ENCODE measurements at regions not wholly inside any gene's neighbourhood (a gene's known extent, or its start where the extent isn't known, plus 50 kb on each side); places are given as distances from the start of the nearest gene placed in this dataset.

DNA sequence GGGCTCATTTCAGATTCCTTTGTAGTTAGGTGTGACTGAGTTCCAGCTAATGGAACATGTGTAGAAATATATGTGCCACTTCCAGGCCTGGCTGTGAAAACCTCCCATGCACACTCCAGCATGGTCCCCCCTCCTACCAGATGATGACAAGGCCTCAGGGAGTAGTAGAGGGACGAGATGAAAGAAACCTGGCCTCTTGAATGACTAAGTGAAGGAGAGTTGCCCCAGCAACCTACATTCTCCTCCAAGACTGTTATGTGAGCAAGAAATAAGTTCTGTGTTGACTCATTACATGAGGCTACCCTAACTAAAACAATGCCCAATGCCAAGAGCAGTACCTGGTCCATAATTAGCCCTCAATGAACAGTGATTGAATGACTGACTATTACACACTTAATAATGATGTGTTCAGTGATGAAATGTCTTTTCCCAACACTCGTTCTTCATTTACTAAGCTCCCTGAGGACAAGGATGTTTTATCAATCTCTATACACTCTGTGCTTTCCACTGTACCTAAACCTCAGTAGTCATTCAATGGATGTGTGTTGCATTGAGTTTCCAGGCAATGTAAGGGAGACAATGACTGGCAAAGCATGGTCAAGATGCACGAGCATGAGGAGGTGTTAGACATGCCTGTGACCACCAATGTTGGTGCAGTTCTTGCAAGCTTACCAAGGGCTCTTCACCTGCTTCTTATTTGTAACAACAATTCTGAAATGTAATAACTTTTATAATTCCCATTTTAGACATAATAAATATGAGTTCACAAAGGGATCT, 62.0 kb upstream of the BCL6 start:
- DNase-seq (ENCODE audit: low spot score): no peak
- Histone ChIP-seq H3K27me3 (ENCODE audit: control insufficient read depth in 4 of 4, insufficient read depth in 4 of 4, low read length in 3 of 4) (no peaks in the 10 kb centered on the region), H3K4me3 (ENCODE audit: low read depth in 1 of 3, low read length in 3 of 3) (no peak overlapping the region), H3K36me3 (ENCODE audit: control insufficient read depth in 4 of 4, insufficient read depth in 3 of 4, low read depth in 1 of 4, low read length in 3 of 4) (no peaks in the 10 kb centered on the region), H3K9me3 (ENCODE audit: control insufficient read depth in 4 of 4, low read length in 3 of 4) (no peaks in the 10 kb centered on the region), H3K9ac (ENCODE audit: low read depth in 1 of 2, low read length in 2 of 2) (no peak overlapping the region), H3K4me1 (ENCODE audit: control insufficient read depth in 4 of 4, insufficient read depth in 4 of 4, low read length in 3 of 4) (peaks cover 7 to 23% (median 18%) of the 10 kb centered on the region in 4 donors), H3K27ac (ENCODE audit: low read depth in 1 of 2, low read length in 2 of 2) (no peak overlapping the region)
- no peak for TF ChIP-seq RXRA (IDR thresholded peaks at IDR 0.05)
- TF ChIP-seq EGR1 (IDR thresholded peaks at IDR 0.05; ENCODE audit: low read depth in 2 of 2): no peak
- TF ChIP-seq FOXA2 (IDR thresholded peaks at IDR 0.05): no peak
- TF ChIP-seq SP1 (IDR thresholded peaks at IDR 0.05): no peak
- TF ChIP-seq GABPA (IDR thresholded peaks at IDR 0.05 in 1 of 2, conservative IDR thresholded peaks at IDR 0.05 in 1 of 2): no peak
- no peak for TF ChIP-seq HNF4A (conservative IDR thresholded peaks at IDR 0.05)
- TF ChIP-seq, protein P1, sequence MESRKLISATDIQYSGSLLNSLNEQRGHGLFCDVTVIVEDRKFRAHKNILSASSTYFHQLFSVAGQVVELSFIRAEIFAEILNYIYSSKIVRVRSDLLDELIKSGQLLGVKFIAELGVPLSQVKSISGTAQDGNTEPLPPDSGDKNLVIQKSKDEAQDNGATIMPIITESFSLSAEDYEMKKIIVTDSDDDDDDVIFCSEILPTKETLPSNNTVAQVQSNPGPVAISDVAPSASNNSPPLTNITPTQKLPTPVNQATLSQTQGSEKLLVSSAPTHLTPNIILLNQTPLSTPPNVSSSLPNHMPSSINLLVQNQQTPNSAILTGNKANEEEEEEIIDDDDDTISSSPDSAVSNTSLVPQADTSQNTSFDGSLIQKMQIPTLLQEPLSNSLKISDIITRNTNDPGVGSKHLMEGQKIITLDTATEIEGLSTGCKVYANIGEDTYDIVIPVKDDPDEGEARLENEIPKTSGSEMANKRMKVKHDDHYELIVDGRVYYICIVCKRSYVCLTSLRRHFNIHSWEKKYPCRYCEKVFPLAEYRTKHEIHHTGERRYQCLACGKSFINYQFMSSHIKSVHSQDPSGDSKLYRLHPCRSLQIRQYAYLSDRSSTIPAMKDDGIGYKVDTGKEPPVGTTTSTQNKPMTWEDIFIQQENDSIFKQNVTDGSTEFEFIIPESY (IDR thresholded peaks at IDR 0.05): no peak
- TF ChIP-seq, protein P2, sequence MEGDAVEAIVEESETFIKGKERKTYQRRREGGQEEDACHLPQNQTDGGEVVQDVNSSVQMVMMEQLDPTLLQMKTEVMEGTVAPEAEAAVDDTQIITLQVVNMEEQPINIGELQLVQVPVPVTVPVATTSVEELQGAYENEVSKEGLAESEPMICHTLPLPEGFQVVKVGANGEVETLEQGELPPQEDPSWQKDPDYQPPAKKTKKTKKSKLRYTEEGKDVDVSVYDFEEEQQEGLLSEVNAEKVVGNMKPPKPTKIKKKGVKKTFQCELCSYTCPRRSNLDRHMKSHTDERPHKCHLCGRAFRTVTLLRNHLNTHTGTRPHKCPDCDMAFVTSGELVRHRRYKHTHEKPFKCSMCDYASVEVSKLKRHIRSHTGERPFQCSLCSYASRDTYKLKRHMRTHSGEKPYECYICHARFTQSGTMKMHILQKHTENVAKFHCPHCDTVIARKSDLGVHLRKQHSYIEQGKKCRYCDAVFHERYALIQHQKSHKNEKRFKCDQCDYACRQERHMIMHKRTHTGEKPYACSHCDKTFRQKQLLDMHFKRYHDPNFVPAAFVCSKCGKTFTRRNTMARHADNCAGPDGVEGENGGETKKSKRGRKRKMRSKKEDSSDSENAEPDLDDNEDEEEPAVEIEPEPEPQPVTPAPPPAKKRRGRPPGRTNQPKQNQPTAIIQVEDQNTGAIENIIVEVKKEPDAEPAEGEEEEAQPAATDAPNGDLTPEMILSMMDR (IDR thresholded peaks at IDR 0.05; ENCODE audit: low read depth, low read length, missing input control): no peak
- TF ChIP-seq, protein P3, sequence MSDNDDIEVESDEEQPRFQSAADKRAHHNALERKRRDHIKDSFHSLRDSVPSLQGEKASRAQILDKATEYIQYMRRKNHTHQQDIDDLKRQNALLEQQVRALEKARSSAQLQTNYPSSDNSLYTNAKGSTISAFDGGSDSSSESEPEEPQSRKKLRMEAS (IDR thresholded peaks at IDR 0.05): no peak
- TF ChIP-seq TAF1 (conservative IDR thresholded peaks at IDR 0.05): no peak
- no peak for TF ChIP-seq YY1 (IDR thresholded peaks at IDR 0.05)
- TF ChIP-seq, protein P4, sequence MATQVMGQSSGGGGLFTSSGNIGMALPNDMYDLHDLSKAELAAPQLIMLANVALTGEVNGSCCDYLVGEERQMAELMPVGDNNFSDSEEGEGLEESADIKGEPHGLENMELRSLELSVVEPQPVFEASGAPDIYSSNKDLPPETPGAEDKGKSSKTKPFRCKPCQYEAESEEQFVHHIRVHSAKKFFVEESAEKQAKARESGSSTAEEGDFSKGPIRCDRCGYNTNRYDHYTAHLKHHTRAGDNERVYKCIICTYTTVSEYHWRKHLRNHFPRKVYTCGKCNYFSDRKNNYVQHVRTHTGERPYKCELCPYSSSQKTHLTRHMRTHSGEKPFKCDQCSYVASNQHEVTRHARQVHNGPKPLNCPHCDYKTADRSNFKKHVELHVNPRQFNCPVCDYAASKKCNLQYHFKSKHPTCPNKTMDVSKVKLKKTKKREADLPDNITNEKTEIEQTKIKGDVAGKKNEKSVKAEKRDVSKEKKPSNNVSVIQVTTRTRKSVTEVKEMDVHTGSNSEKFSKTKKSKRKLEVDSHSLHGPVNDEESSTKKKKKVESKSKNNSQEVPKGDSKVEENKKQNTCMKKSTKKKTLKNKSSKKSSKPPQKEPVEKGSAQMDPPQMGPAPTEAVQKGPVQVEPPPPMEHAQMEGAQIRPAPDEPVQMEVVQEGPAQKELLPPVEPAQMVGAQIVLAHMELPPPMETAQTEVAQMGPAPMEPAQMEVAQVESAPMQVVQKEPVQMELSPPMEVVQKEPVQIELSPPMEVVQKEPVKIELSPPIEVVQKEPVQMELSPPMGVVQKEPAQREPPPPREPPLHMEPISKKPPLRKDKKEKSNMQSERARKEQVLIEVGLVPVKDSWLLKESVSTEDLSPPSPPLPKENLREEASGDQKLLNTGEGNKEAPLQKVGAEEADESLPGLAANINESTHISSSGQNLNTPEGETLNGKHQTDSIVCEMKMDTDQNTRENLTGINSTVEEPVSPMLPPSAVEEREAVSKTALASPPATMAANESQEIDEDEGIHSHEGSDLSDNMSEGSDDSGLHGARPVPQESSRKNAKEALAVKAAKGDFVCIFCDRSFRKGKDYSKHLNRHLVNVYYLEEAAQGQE (IDR thresholded peaks at IDR 0.05): no peak
- TF ChIP-seq NR2F2 (IDR thresholded peaks at IDR 0.05): no peak
- no peak for TF ChIP-seq FOXA1 (IDR thresholded peaks at IDR 0.05)
- no peak for TF ChIP-seq RAD21 (IDR thresholded peaks at IDR 0.05)
- no peak for TF ChIP-seq ATF3 (IDR thresholded peaks at IDR 0.05)
- no peak for TF ChIP-seq JUND (IDR thresholded peaks at IDR 0.05)
- no peak for TF ChIP-seq HNF4G (IDR thresholded peaks at IDR 0.05)
- WGBS: 93% methylated on average over 3 of the region's 3 CpGs

All from liver (tissue), 8 donors.